Activated naive CD8-positive, alpha-beta T cell treated with anti-CD3 and anti-CD28 coated beads for 36 hours (primary cell): ENCODE measurements at regions not wholly inside any gene's neighbourhood (a gene's known extent, or its start where the extent isn't known, plus 50 kb on each side); places are given as distances from the start of the nearest gene placed in this dataset.
"Not testable (repeated sequence)": the region's sequence is repeated elsewhere in the genome, so short reads cannot be mapped to it uniquely, and the experiment has no call there.

Experiments
- DNase-seq: peaks from one replicate; pipeline ENCODE4 v3.0.0; 2021
- H3K27ac Mint-ChIP-seq: one replicate; pipeline ENCODE4 v1.8.0; 2022; ENCODE audit warnings: mild to moderate bottlenecking, moderate library complexity, mixed read lengths
- H3K27me3 Mint-ChIP-seq: one replicate; pipeline ENCODE4 v1.8.0; 2022; ENCODE audit warnings: mild to moderate bottlenecking, mixed read lengths
- H3K36me3 Mint-ChIP-seq: one replicate; pipeline ENCODE4 v1.8.0; 2021; ENCODE audit warnings: mild to moderate bottlenecking, mixed read lengths
- H3K4me1 Mint-ChIP-seq: one replicate; pipeline ENCODE4 v1.8.0; 2021; ENCODE audit warnings: mixed read lengths
- H3K4me3 Mint-ChIP-seq: one replicate; pipeline ENCODE4 v1.8.0; 2022; ENCODE audit warnings: mild to moderate bottlenecking, moderate library complexity, mixed read lengths
- H3K9me3 Mint-ChIP-seq: one replicate; pipeline ENCODE4 v1.8.0; 2022; ENCODE audit warnings: mixed read lengths

- no peaks in the 10 kb centered on the region for H3K4me1 Mint-ChIP-seq
Measured at GRCh38 chr7:89987665-89988064, 166.6 kb upstream of the STEAP1 start.

GRCh38 chr7:89988074-89988473 is 166.2 kb upstream of the STEAP1 start:
- Mint-ChIP-seq H3K36me3 (no peaks in the 10 kb centered on the region), H3K4me1 (no peaks in the 10 kb centered on the region), H3K27me3 (no peaks in the 10 kb centered on the region), H3K27ac (no peak overlapping the region), H3K9me3 (peaks cover 4% of the 10 kb centered on the region), H3K4me3 (no peak overlapping the region)
- no peak for DNase-seq

More at GRCh38 chr7:89987665-89988064, 166.6 kb upstream of the STEAP1 start:
- H3K4me3 Mint-ChIP-seq = no peak overlapping the region
- H3K9me3 Mint-ChIP-seq = peaks cover 4% of the 10 kb centered on the region
- H3K36me3 Mint-ChIP-seq = no peaks in the 10 kb centered on the region
- no peak overlapping the region for H3K27ac Mint-ChIP-seq
- no peaks in the 10 kb centered on the region for H3K27me3 Mint-ChIP-seq
- no peak for DNase-seq

- Mint-ChIP-seq H3K36me3 (no peaks in the 10 kb centered on the region), H3K27me3 (no peaks in the 10 kb centered on the region), H3K4me3 (no peak overlapping the region), H3K27ac (no peak overlapping the region), H3K4me1 (no peaks in the 10 kb centered on the region), H3K9me3 (peaks cover 2% of the 10 kb centered on the region)
- no peak for DNase-seq
Measured at GRCh38 chr7:89989454-89989853, 164.8 kb upstream of the STEAP1 start.

- Mint-ChIP-seq H3K4me1 (no peaks in the 10 kb centered on the region), H3K4me3 (no peak overlapping the region), H3K9me3 (peaks cover 6% of the 10 kb centered on the region), H3K27me3 (no peaks in the 10 kb centered on the region), H3K27ac (no peak overlapping the region), H3K36me3 (no peaks in the 10 kb centered on the region)
- no peak for DNase-seq
Measured at GRCh38 chr7:89994483-89994882, 159.8 kb upstream of the STEAP1 start.

- no peaks in the 10 kb centered on the region for H3K27me3 Mint-ChIP-seq
- peaks cover 6% of the 10 kb centered on the region for H3K9me3 Mint-ChIP-seq
- H3K36me3 Mint-ChIP-seq = no peaks in the 10 kb centered on the region
- H3K4me3 Mint-ChIP-seq = no peak overlapping the region
- no peak for DNase-seq
- H3K4me1 Mint-ChIP-seq = no peaks in the 10 kb centered on the region
- no peak overlapping the region for H3K27ac Mint-ChIP-seq
Measured at GRCh38 chr7:89998554-89998953, 155.7 kb upstream of the STEAP1 start.

- H3K36me3 Mint-ChIP-seq = no peaks in the 10 kb centered on the region
- DNase-seq = no peak
- no peak overlapping the region for H3K27ac Mint-ChIP-seq
- no peak overlapping the region for H3K4me3 Mint-ChIP-seq
- H3K27me3 Mint-ChIP-seq = no peaks in the 10 kb centered on the region
- no peaks in the 10 kb centered on the region for H3K4me1 Mint-ChIP-seq
- H3K9me3 Mint-ChIP-seq = peaks cover 1% of the 10 kb centered on the region
Measured at GRCh38 chr7:90005836-90006235, 148.4 kb upstream of the STEAP1 start.

GRCh38 chr7:90007001-90007654 is 147.1 kb upstream of the STEAP1 start:
- no peak overlapping the region for H3K27ac Mint-ChIP-seq
- H3K27me3 Mint-ChIP-seq = no peaks in the 10 kb centered on the region
- no peaks in the 10 kb centered on the region for H3K36me3 Mint-ChIP-seq

GRCh38 chr7:90007831-90008230 is 146.4 kb upstream of the STEAP1 start:
- Mint-ChIP-seq H3K9me3 (peaks cover 1% of the 10 kb centered on the region), H3K27ac (no peak overlapping the region), H3K27me3 (no peaks in the 10 kb centered on the region), H3K36me3 (no peaks in the 10 kb centered on the region), H3K4me1 (no peaks in the 10 kb centered on the region), H3K4me3 (no peak overlapping the region)
- DNase-seq = no peak

More at GRCh38 chr7:90007001-90007654, 147.1 kb upstream of the STEAP1 start:
- H3K4me3 Mint-ChIP-seq = no peak overlapping the region
- no peak for DNase-seq
- peaks cover 1% of the 10 kb centered on the region for H3K9me3 Mint-ChIP-seq
- no peaks in the 10 kb centered on the region for H3K4me1 Mint-ChIP-seq

- no peak overlapping the region for H3K4me3 Mint-ChIP-seq
- no peaks in the 10 kb centered on the region for H3K4me1 Mint-ChIP-seq
- H3K27me3 Mint-ChIP-seq = no peaks in the 10 kb centered on the region
- no peaks in the 10 kb centered on the region for H3K36me3 Mint-ChIP-seq
- no peak for DNase-seq
- H3K9me3 Mint-ChIP-seq = peaks cover 2% of the 10 kb centered on the region
- no peak overlapping the region for H3K27ac Mint-ChIP-seq
Measured at GRCh38 chr7:90022213-90022612, 132.1 kb upstream of the STEAP1 start.

- Mint-ChIP-seq H3K27me3 (no peaks in the 10 kb centered on the region), H3K9me3 (peaks cover 2% of the 10 kb centered on the region), H3K36me3 (no peaks in the 10 kb centered on the region), H3K4me3 (no peak overlapping the region), H3K4me1 (no peaks in the 10 kb centered on the region), H3K27ac (no peak overlapping the region)
- no peak for DNase-seq
Measured at GRCh38 chr7:90025771-90026170, 128.5 kb upstream of the STEAP1 start.

- Mint-ChIP-seq H3K9me3 (peaks cover 2% of the 10 kb centered on the region), H3K27me3 (no peaks in the 10 kb centered on the region), H3K36me3 (no peaks in the 10 kb centered on the region), H3K27ac (no peak overlapping the region), H3K4me1 (no peaks in the 10 kb centered on the region), H3K4me3 (no peak overlapping the region)
- DNase-seq = no peak
Measured at GRCh38 chr7:90033850-90034249, 120.4 kb upstream of the STEAP1 start.

- Mint-ChIP-seq H3K4me3 (no peak overlapping the region), H3K27ac (no peak overlapping the region), H3K36me3 (no peaks in the 10 kb centered on the region), H3K9me3 (peaks cover 5% of the 10 kb centered on the region), H3K27me3 (no peaks in the 10 kb centered on the region), H3K4me1 (no peaks in the 10 kb centered on the region)
- no peak for DNase-seq
Measured at GRCh38 chr7:90053094-90053493, 101.2 kb upstream of the STEAP1 start.

- no peaks in the 10 kb centered on the region for H3K4me1 Mint-ChIP-seq
- H3K27me3 Mint-ChIP-seq = no peaks in the 10 kb centered on the region
- DNase-seq = no peak
- H3K9me3 Mint-ChIP-seq = peaks cover 1% of the 10 kb centered on the region
- no peak overlapping the region for H3K27ac Mint-ChIP-seq
- no peak overlapping the region for H3K4me3 Mint-ChIP-seq
- no peaks in the 10 kb centered on the region for H3K36me3 Mint-ChIP-seq
Measured at GRCh38 chr7:90061077-90061476, 93.2 kb upstream of the STEAP1 start.

GRCh38 chr7:90064370-90064769 is 89.9 kb upstream of the STEAP1 start:
- Mint-ChIP-seq H3K9me3 (peaks cover 1% of the 10 kb centered on the region), H3K36me3 (no peaks in the 10 kb centered on the region), H3K27ac (no peak overlapping the region), H3K4me3 (no peak overlapping the region), H3K27me3 (peaks cover 4% of the 10 kb centered on the region), H3K4me1 (no peaks in the 10 kb centered on the region)
- DNase-seq = no peak

- no peaks in the 10 kb centered on the region for H3K4me1 Mint-ChIP-seq
- H3K27ac Mint-ChIP-seq = no peak overlapping the region
- peaks cover 1% of the 10 kb centered on the region for H3K9me3 Mint-ChIP-seq
- no peak overlapping the region for H3K4me3 Mint-ChIP-seq
- no peak for DNase-seq
- peaks cover 4% of the 10 kb centered on the region for H3K27me3 Mint-ChIP-seq
- H3K36me3 Mint-ChIP-seq = no peaks in the 10 kb centered on the region
Measured at GRCh38 chr7:90067171-90067570, 87.1 kb upstream of the STEAP1 start.

- not testable (repeated sequence) for H3K4me3 Mint-ChIP-seq, H3K9me3 Mint-ChIP-seq, H3K27ac Mint-ChIP-seq, H3K36me3 Mint-ChIP-seq, H3K27me3 Mint-ChIP-seq, DNase-seq, H3K4me1 Mint-ChIP-seq
Measured at GRCh38 chr7:90070238-90070637, 84.0 kb upstream of the STEAP1 start.
